Loucy (cell line): ENCODE measurements at regions not wholly inside any gene's neighbourhood (a gene's known extent, or its start where the extent isn't known, plus 50 kb on each side); places are given as distances from the start of the nearest gene placed in this dataset.

Source experiments
- CTCF ChIP-seq: fragments of 200-600 bp; sonication (generic); conservative IDR thresholded peaks from 2 replicates; pipeline ENCODE4 v1.5.1; 2014; ENCODE audit warnings: mild to moderate bottlenecking, antibody characterized with exemption, low read length
- EZH2phosphoT487 ChIP-seq: fragments of 200-600 bp; IDR thresholded peaks from 2 replicates; pipeline ENCODE4 v1.6.1; 2018; ENCODE audit warnings: antibody characterized with exemption, mild to moderate bottlenecking, moderate library complexity, borderline replicate concordance

GRCh38 chr5:33309536-33310345 lies 131.0 kb upstream of the TARS1 start:
- TF ChIP-seq CTCF (no peak), EZH2phosphoT487 (no peak)
